Aorta (tissue), 5 donors: ENCODE measurements at regions not wholly inside any gene's neighbourhood (a gene's known extent, or its start where the extent isn't known, plus 50 kb on each side); places are given as distances from the start of the nearest gene placed in this dataset.
A peak's percentile ranks its signal among the peaks of the same experiment; 100 is the strongest.
"Not testable (repeated sequence)": the region's sequence is repeated elsewhere in the genome, so short reads cannot be mapped to it uniquely, and the experiment has no call there.

ENCODE experiments used
- ATAC-seq: fragments of 200-7000 bp; cut with Tn5 transposase; one replicate; pipeline ENCODE4 v1.9.1; 2022; ENCODE audit warnings: moderate library complexity; ENCODE audit not compliant: low FRiP score
- DNase-seq, 2 donors: peaks; one replicate each; pipeline ENCODE4 v3.0.0-alpha.2; 2020
- H3K27ac ChIP-seq, 2 donors: one replicate each; pipeline ENCODE4 v1.5.1; 2013; ENCODE audit warnings: low read length in 2 of 2, mild to moderate bottlenecking in 2 of 2, moderate library complexity in 2 of 2, control low read depth in 1 of 2, inconsistent platforms in 1 of 2, low read depth in 1 of 2
- H3K27me3 ChIP-seq, 2 donors: one replicate each; pipeline ENCODE4 v1.6.1; 2013; ENCODE audit warnings: control low read depth in 1 of 2, low read length in 1 of 2, mild to moderate bottlenecking in 1 of 2, moderate library complexity in 1 of 2; ENCODE audit not compliant: insufficient read depth in 2 of 2, control insufficient read depth in 1 of 2
- H3K36me3 ChIP-seq, 2 donors: one replicate each; pipeline ENCODE4 v1.6.1; 2013; ENCODE audit warnings: control low read depth in 1 of 2, low read length in 1 of 2, mild to moderate bottlenecking in 1 of 2; ENCODE audit not compliant: insufficient read depth in 2 of 2, control insufficient read depth in 1 of 2
- H3K4me1 ChIP-seq, 2 donors: one replicate each; pipeline ENCODE4 v1.6.1; 2013; ENCODE audit warnings: low read length in 2 of 2, control low read depth in 1 of 2, mild to moderate bottlenecking in 1 of 2, moderate library complexity in 1 of 2; ENCODE audit not compliant: insufficient read depth in 2 of 2, control insufficient read depth in 1 of 2
- H3K4me3 ChIP-seq, 2 donors: one replicate each; pipeline ENCODE4 v1.5.1; 2013; ENCODE audit warnings: low read length in 2 of 2, control low read depth in 1 of 2, mild to moderate bottlenecking in 1 of 2
- H3K9me3 ChIP-seq: one replicate; pipeline ENCODE4 v1.6.1; 2013; ENCODE audit warnings: mild to moderate bottlenecking, low read length; ENCODE audit not compliant: control insufficient read depth
- WGBS, 2 donors: extraction: QIAGEN DNeasy Blood & Tissue Kit; methylation state at CpG; one replicate each; pipeline ENCODE4 v1.1.7; 2013; 5-methylcytosine and 5-hydroxymethylcytosine counted together
- intact Hi-C, 2 donors: fragments of 100-400 bp; cut with DNase I; formaldehyde crosslinking; loops; one replicate each; pipeline versions ENCODE4 v1.14.2 to v1.15.0; 2022
- donor health status: healthy with polysubstance abuse.
- donor health status: Bipolar disorder and iron deficiency.
- donor health status: DM: no; HTN: no; CAD: no.
- donor health status: DM: no; HTN: no; CAD: no.
- donor health status: DM: yes; HTN: yes; CAD: no.

- Histone ChIP-seq H3K4me1 (no peaks in the 10 kb centered on the region), H3K4me3 (no peak overlapping the region), H3K9me3 (no peaks in the 10 kb centered on the region), H3K27me3 (no peaks in the 10 kb centered on the region), H3K27ac (no peak overlapping the region), H3K36me3 (no peaks in the 10 kb centered on the region)
- intact Hi-C loops = no loop called here
- WGBS, 2 donors = 70 to 86% methylated on average over 6 of the region's 6 CpGs
- DNase-seq (no peak), ATAC-seq (no peak)
Measured at GRCh38 chr1:79151006-79151796, 144.7 kb upstream of the ADGRL4 start.

- ATAC-seq (no peak), DNase-seq (no peak)
- H3K36me3 ChIP-seq = no peaks in the 10 kb centered on the region
- intact Hi-C loops = no loop called here
- 82 to 88% methylated on average over 1 of the region's 1 CpG for WGBS, 2 donors
- H3K4me3 ChIP-seq = no peak overlapping the region
- H3K27ac ChIP-seq = no peak overlapping the region
- H3K27me3 ChIP-seq = no peaks in the 10 kb centered on the region
- H3K4me1 ChIP-seq = no peaks in the 10 kb centered on the region
- no peaks in the 10 kb centered on the region for H3K9me3 ChIP-seq
Measured at GRCh38 chr1:79150576-79150975, 144.0 kb upstream of the ADGRL4 start.

- H3K9me3 ChIP-seq, H3K27ac ChIP-seq, H3K4me1 ChIP-seq, H3K27me3 ChIP-seq, H3K4me3 ChIP-seq, H3K36me3 ChIP-seq, ATAC-seq, intact Hi-C loops, DNase-seq: not testable (repeated sequence)
- 82 to 83% methylated on average over 4 of the region's 4 CpGs for WGBS, 2 donors
Measured at GRCh38 chr1:79138227-79138626, 131.7 kb upstream of the ADGRL4 start.

DNA sequence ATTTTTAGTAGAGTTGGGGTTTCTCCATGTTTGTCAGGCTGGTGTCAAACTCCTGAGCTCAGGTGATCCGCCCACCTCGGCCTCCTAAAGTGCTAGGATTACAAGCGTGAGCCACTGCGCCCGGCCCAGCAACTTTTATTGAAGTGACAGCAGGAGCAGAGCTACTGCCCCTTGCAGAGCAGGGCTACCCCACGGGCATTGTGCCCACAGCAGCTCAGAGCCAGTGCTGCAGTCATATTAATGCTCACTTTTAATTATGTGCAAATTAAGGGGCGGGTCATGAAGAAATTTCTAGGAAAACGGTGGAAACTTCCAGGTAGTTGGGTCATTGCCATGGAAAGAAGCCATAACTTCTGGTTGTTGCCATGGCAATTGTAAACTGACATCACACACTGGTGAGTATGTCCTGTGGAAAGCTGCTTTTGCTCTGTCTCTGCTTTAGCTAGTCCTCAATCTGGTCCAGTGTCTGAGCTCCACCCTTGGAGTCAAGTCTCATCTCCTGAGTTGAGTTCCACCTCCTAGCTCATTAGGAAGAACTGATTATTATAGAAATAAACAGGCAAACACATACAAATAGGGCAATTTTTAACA, 127.3 kb upstream of the ADGRL4 start:
- intact Hi-C loops = no loop called here
- no peak for ATAC-seq
- Histone ChIP-seq H3K27ac (no peak overlapping the region), H3K27me3 (no peaks in the 10 kb centered on the region), H3K4me1 (no peaks in the 10 kb centered on the region), H3K4me3 (no peak overlapping the region), H3K9me3 (no peaks in the 10 kb centered on the region), H3K36me3 (no peaks in the 10 kb centered on the region)
- WGBS, 2 donors = 89 to 91% methylated on average over 8 of the region's 8 CpGs
- DNase-seq = peak in 1 of 2 donors; percentile 41

- Histone ChIP-seq H3K27ac (no peak overlapping the region), H3K4me3 (no peak overlapping the region), H3K9me3 (no peaks in the 10 kb centered on the region), H3K27me3 (no peaks in the 10 kb centered on the region), H3K36me3 (no peaks in the 10 kb centered on the region), H3K4me1 (no peaks in the 10 kb centered on the region)
- no peak for ATAC-seq
- WGBS, 2 donors = 53 to 69% methylated on average over 3 of the region's 3 CpGs
- intact Hi-C loops = no loop called here
- DNase-seq = no peak
Measured at GRCh38 chr1:79131626-79132025, 125.1 kb upstream of the ADGRL4 start.

- Histone ChIP-seq H3K27ac (no peak overlapping the region), H3K9me3 (no peaks in the 10 kb centered on the region), H3K4me1 (no peaks in the 10 kb centered on the region), H3K4me3 (no peak overlapping the region), H3K36me3 (no peaks in the 10 kb centered on the region), H3K27me3 (no peaks in the 10 kb centered on the region)
- DNase-seq = no peak
- intact Hi-C loops = no loop called here
- no peak for ATAC-seq
- 61 to 73% methylated on average over 3 of the region's 3 CpGs for WGBS, 2 donors
Measured at GRCh38 chr1:79129914-79130313, 123.4 kb upstream of the ADGRL4 start.

GRCh38 chr1:79128722-79129121, 122.2 kb upstream of the ADGRL4 start:
- H3K4me1 ChIP-seq = no peaks in the 10 kb centered on the region
- H3K27ac ChIP-seq = no peak overlapping the region
- DNase-seq = no peak
- no peak for ATAC-seq
- H3K4me3 ChIP-seq = no peak overlapping the region
- intact Hi-C loops = no loop called here
- H3K9me3 ChIP-seq = no peaks in the 10 kb centered on the region
- H3K36me3 ChIP-seq = no peaks in the 10 kb centered on the region
- H3K27me3 ChIP-seq = no peaks in the 10 kb centered on the region
- WGBS, 2 donors = 76 to 81% methylated on average over 3 of the region's 3 CpGs

DNA sequence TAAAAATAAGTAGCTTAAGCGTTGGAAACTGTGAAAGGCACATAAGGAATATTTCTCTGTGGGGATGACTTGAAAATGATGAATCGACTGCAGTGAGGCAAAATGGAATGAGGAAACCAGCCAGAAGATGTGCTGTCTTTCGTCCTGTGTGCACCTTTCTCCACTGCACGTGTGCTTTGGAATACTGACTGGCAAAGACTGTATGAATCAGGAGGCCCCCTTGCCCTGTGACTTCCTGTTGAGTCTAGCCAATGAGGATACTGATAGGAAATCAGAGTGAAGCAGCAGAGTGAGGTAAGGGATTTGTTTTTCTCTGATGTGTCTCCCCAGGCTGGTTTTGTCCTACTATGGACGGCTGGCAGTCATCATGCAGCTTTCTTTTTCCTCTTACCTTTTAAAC, 118.2 kb upstream of the ADGRL4 start:
- ATAC-seq (no peak), DNase-seq (no peak)
- H3K36me3 ChIP-seq = no peaks in the 10 kb centered on the region
- H3K27ac ChIP-seq = no peak overlapping the region
- no peaks in the 10 kb centered on the region for H3K9me3 ChIP-seq
- 68 to 73% methylated on average over 5 of the region's 5 CpGs for WGBS, 2 donors
- H3K27me3 ChIP-seq = no peaks in the 10 kb centered on the region
- no peak overlapping the region for H3K4me3 ChIP-seq
- intact Hi-C loops = no loop called here
- no peaks in the 10 kb centered on the region for H3K4me1 ChIP-seq

DNA sequence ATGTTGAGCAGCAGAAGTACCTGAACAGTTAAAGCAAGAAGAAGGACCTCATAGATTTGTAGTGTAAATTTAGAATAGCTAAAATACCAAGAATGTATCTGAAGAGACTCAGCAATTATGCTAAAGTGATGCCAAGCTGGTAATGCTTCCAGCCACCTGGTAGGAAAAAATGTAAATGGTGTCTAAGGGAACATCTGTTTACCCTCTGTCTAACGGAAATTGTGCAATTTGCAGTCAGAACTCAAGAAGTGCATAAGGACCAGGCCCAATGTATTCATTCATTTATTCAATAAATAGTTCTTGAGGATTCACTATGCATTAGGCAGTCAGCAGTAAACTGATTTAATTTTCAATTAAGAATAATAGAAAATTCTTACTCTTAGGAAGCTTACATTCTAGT, 116.0 kb upstream of the ADGRL4 start:
- H3K27me3 ChIP-seq = no peaks in the 10 kb centered on the region
- H3K4me3 ChIP-seq = no peak overlapping the region
- ATAC-seq (no peak), DNase-seq (no peak)
- no peaks in the 10 kb centered on the region for H3K4me1 ChIP-seq
- no peaks in the 10 kb centered on the region for H3K9me3 ChIP-seq
- no peak overlapping the region for H3K27ac ChIP-seq
- H3K36me3 ChIP-seq = no peaks in the 10 kb centered on the region
- whole genome bisulfite sequencing, 2 donors = 88 to 90% methylated on average over 1 of the region's 1 CpG
- intact Hi-C loops = no loop called here
